Activated naive CD8-positive, alpha-beta T cell treated with anti-CD3 and anti-CD28 coated beads for 36 hours (primary cell): ENCODE measurements at regions not wholly inside any gene's neighbourhood (a gene's known extent, or its start where the extent isn't known, plus 50 kb on each side); places are given as distances from the start of the nearest gene placed in this dataset.
A peak's percentile ranks its signal among the peaks of the same experiment; 100 is the strongest.

Experiments
- DNase-seq: peaks from one replicate; pipeline ENCODE4 v3.0.0; 2021
- H3K27ac Mint-ChIP-seq: one replicate; pipeline ENCODE4 v1.8.0; 2022; ENCODE audit warnings: mild to moderate bottlenecking, moderate library complexity, mixed read lengths
- H3K27me3 Mint-ChIP-seq: one replicate; pipeline ENCODE4 v1.8.0; 2022; ENCODE audit warnings: mild to moderate bottlenecking, mixed read lengths
- H3K36me3 Mint-ChIP-seq: one replicate; pipeline ENCODE4 v1.8.0; 2021; ENCODE audit warnings: mild to moderate bottlenecking, mixed read lengths
- H3K4me1 Mint-ChIP-seq: one replicate; pipeline ENCODE4 v1.8.0; 2021; ENCODE audit warnings: mixed read lengths
- H3K4me3 Mint-ChIP-seq: one replicate; pipeline ENCODE4 v1.8.0; 2022; ENCODE audit warnings: mild to moderate bottlenecking, moderate library complexity, mixed read lengths
- H3K9me3 Mint-ChIP-seq: one replicate; pipeline ENCODE4 v1.8.0; 2022; ENCODE audit warnings: mixed read lengths

GRCh38 chr2:176819306-176819705 lies 393.3 kb upstream of the HNRNPA3 start:
- H3K27me3 Mint-ChIP-seq, result no peaks in the 10 kb centered on the region
- H3K4me3 Mint-ChIP-seq, result no peak overlapping the region
- no peaks in the 10 kb centered on the region for H3K36me3 Mint-ChIP-seq
- peaks cover 64% of the 10 kb centered on the region for H3K4me1 Mint-ChIP-seq
- H3K9me3 Mint-ChIP-seq, result no peaks in the 10 kb centered on the region
- no peak overlapping the region for H3K27ac Mint-ChIP-seq
- no peak for DNase-seq

- Mint-ChIP-seq H3K4me3 (no peak overlapping the region), H3K9me3 (no peaks in the 10 kb centered on the region), H3K36me3 (no peaks in the 10 kb centered on the region), H3K27me3 (no peaks in the 10 kb centered on the region), H3K27ac (no peak overlapping the region), H3K4me1 (peaks cover 67% of the 10 kb centered on the region)
- DNase-seq, result no peak
Observed at GRCh38 chr2:176820371-176820932, 392.1 kb upstream of the HNRNPA3 start.

- Mint-ChIP-seq H3K27ac (no peak overlapping the region), H3K4me1 (peaks cover 69% of the 10 kb centered on the region), H3K36me3 (no peaks in the 10 kb centered on the region), H3K9me3 (no peaks in the 10 kb centered on the region), H3K27me3 (no peaks in the 10 kb centered on the region), H3K4me3 (no peak overlapping the region)
- DNase-seq, result no peak
Observed at GRCh38 chr2:176821350-176821749, 391.2 kb upstream of the HNRNPA3 start.

- no peak overlapping the region for H3K4me3 Mint-ChIP-seq
- H3K4me1 Mint-ChIP-seq, result peaks cover 69% of the 10 kb centered on the region
- H3K27me3 Mint-ChIP-seq, result no peaks in the 10 kb centered on the region
- no peaks in the 10 kb centered on the region for H3K9me3 Mint-ChIP-seq
- no peaks in the 10 kb centered on the region for H3K36me3 Mint-ChIP-seq
- H3K27ac Mint-ChIP-seq, result no peak overlapping the region
- no peak for DNase-seq
Observed at GRCh38 chr2:176822060-176822459, 390.5 kb upstream of the HNRNPA3 start.

- no peaks in the 10 kb centered on the region for H3K9me3 Mint-ChIP-seq
- peak overlapping the region; percentile 91 for H3K27ac Mint-ChIP-seq
- peaks cover 66% of the 10 kb centered on the region for H3K4me1 Mint-ChIP-seq
- H3K27me3 Mint-ChIP-seq, result no peaks in the 10 kb centered on the region
- H3K4me3 Mint-ChIP-seq, result peak overlapping the region; percentile 63
- H3K36me3 Mint-ChIP-seq, result no peaks in the 10 kb centered on the region
- DNase-seq, result peak; percentile 34
Observed at GRCh38 chr2:176826356-176826755, 386.2 kb upstream of the HNRNPA3 start.

GRCh38 chr2:176826984-176827668 lies 385.5 kb upstream of the HNRNPA3 start:
- Mint-ChIP-seq H3K27ac (peak overlapping the region; percentile 91), H3K4me1 (peaks cover 62% of the 10 kb centered on the region), H3K9me3 (no peaks in the 10 kb centered on the region), H3K27me3 (no peaks in the 10 kb centered on the region), H3K4me3 (peak overlapping the region; percentile 63), H3K36me3 (no peaks in the 10 kb centered on the region)
- DNase-seq, result peak; percentile 56

GRCh38 chr2:176830362-176830761 lies 382.2 kb upstream of the HNRNPA3 start:
- Mint-ChIP-seq H3K4me3 (no peak overlapping the region), H3K9me3 (no peaks in the 10 kb centered on the region), H3K27ac (peak overlapping the region; percentile 17), H3K27me3 (no peaks in the 10 kb centered on the region), H3K36me3 (no peaks in the 10 kb centered on the region), H3K4me1 (peaks cover 36% of the 10 kb centered on the region)
- DNase-seq, result no peak

- no peak overlapping the region for H3K4me3 Mint-ChIP-seq
- H3K27ac Mint-ChIP-seq, result no peak overlapping the region
- peaks cover 21% of the 10 kb centered on the region for H3K4me1 Mint-ChIP-seq
Observed at GRCh38 chr2:176832086-176832485, 380.5 kb upstream of the HNRNPA3 start.

GRCh38 chr2:176833671-176834070 lies 378.9 kb upstream of the HNRNPA3 start:
- no peak for DNase-seq
- Mint-ChIP-seq H3K9me3 (no peaks in the 10 kb centered on the region), H3K27me3 (no peaks in the 10 kb centered on the region), H3K4me1 (peaks cover 12% of the 10 kb centered on the region), H3K4me3 (no peak overlapping the region), H3K36me3 (no peaks in the 10 kb centered on the region), H3K27ac (no peak overlapping the region)

More at GRCh38 chr2:176832086-176832485, 380.5 kb upstream of the HNRNPA3 start:
- Mint-ChIP-seq H3K9me3 (no peaks in the 10 kb centered on the region), H3K36me3 (no peaks in the 10 kb centered on the region), H3K27me3 (no peaks in the 10 kb centered on the region)
- DNase-seq, result no peak

GRCh38 chr2:176834226-176834625 lies 378.4 kb upstream of the HNRNPA3 start:
- Mint-ChIP-seq H3K27ac (no peak overlapping the region), H3K4me3 (no peak overlapping the region), H3K9me3 (no peaks in the 10 kb centered on the region), H3K36me3 (no peaks in the 10 kb centered on the region), H3K4me1 (peaks cover 6% of the 10 kb centered on the region), H3K27me3 (no peaks in the 10 kb centered on the region)
- DNase-seq, result no peak

- H3K4me1 Mint-ChIP-seq, result peaks cover 2% of the 10 kb centered on the region
- no peak overlapping the region for H3K27ac Mint-ChIP-seq
- H3K27me3 Mint-ChIP-seq, result no peaks in the 10 kb centered on the region
- no peak for DNase-seq
- H3K9me3 Mint-ChIP-seq, result no peaks in the 10 kb centered on the region
- no peaks in the 10 kb centered on the region for H3K36me3 Mint-ChIP-seq
- no peak overlapping the region for H3K4me3 Mint-ChIP-seq
Observed at GRCh38 chr2:176843208-176843607, 369.4 kb upstream of the HNRNPA3 start.

- H3K27ac Mint-ChIP-seq, result no peak overlapping the region
- peaks cover 4% of the 10 kb centered on the region for H3K4me1 Mint-ChIP-seq
- H3K36me3 Mint-ChIP-seq, result no peaks in the 10 kb centered on the region
- H3K4me3 Mint-ChIP-seq, result no peak overlapping the region
- no peak for DNase-seq
- no peaks in the 10 kb centered on the region for H3K9me3 Mint-ChIP-seq
- no peaks in the 10 kb centered on the region for H3K27me3 Mint-ChIP-seq
Observed at GRCh38 chr2:176844461-176844860, 368.1 kb upstream of the HNRNPA3 start.

GRCh38 chr2:176845718-176846117 lies 366.9 kb upstream of the HNRNPA3 start:
- peaks cover 5% of the 10 kb centered on the region for H3K4me1 Mint-ChIP-seq
- H3K4me3 Mint-ChIP-seq, result no peak overlapping the region
- H3K9me3 Mint-ChIP-seq, result no peaks in the 10 kb centered on the region
- H3K27me3 Mint-ChIP-seq, result no peaks in the 10 kb centered on the region
- DNase-seq, result no peak
- no peaks in the 10 kb centered on the region for H3K36me3 Mint-ChIP-seq
- no peak overlapping the region for H3K27ac Mint-ChIP-seq

- Mint-ChIP-seq H3K36me3 (no peaks in the 10 kb centered on the region), H3K9me3 (no peaks in the 10 kb centered on the region), H3K27ac (no peak overlapping the region), H3K27me3 (no peaks in the 10 kb centered on the region), H3K4me3 (no peak overlapping the region), H3K4me1 (peaks cover 16% of the 10 kb centered on the region)
- DNase-seq, result no peak
Observed at GRCh38 chr2:176847575-176847974, 365.0 kb upstream of the HNRNPA3 start.

- H3K36me3 Mint-ChIP-seq, result no peaks in the 10 kb centered on the region
- no peak for DNase-seq
- no peaks in the 10 kb centered on the region for H3K27me3 Mint-ChIP-seq
- no peak overlapping the region for H3K4me3 Mint-ChIP-seq
- peaks cover 24% of the 10 kb centered on the region for H3K4me1 Mint-ChIP-seq
- H3K9me3 Mint-ChIP-seq, result no peaks in the 10 kb centered on the region
- H3K27ac Mint-ChIP-seq, result no peak overlapping the region
Observed at GRCh38 chr2:176848844-176849243, 363.8 kb upstream of the HNRNPA3 start.

- Mint-ChIP-seq H3K36me3 (no peaks in the 10 kb centered on the region), H3K4me3 (no peak overlapping the region), H3K4me1 (peaks cover 45% of the 10 kb centered on the region), H3K9me3 (peaks cover 1% of the 10 kb centered on the region), H3K27me3 (no peaks in the 10 kb centered on the region), H3K27ac (no peak overlapping the region)
- DNase-seq, result no peak
Observed at GRCh38 chr2:176851200-176851888, 361.2 kb upstream of the HNRNPA3 start.
